Occipital lobe (tissue), 1 donor: ENCODE measurements at regions not wholly inside any gene's neighbourhood (a gene's known extent, or its start where the extent isn't known, plus 50 kb on each side); places are given as distances from the start of the nearest gene placed in this dataset.

Experiments used
- DNase-seq: peaks from one replicate; lab custom pipeline; 2025; lab: John Stamatoyannopoulos, UW

- no peak for DNase-seq
Measured at GRCh38 chr18:44536046-44536445, 144.6 kb upstream of the SETBP1 start.

- DNase-seq = no peak
Measured at GRCh38 chr18:44536619-44537018, 144.1 kb upstream of the SETBP1 start.

- no peak for DNase-seq
Measured at GRCh38 chr18:44537526-44537925, 143.2 kb upstream of the SETBP1 start.

- DNase-seq = no peak
Measured at GRCh38 chr18:44539926-44540325, 140.8 kb upstream of the SETBP1 start.

- DNase-seq = no peak
Measured at GRCh38 chr18:44541159-44541558, 139.5 kb upstream of the SETBP1 start.

- DNase-seq = no peak
Measured at GRCh38 chr18:44541781-44542180, 138.9 kb upstream of the SETBP1 start.

GRCh38 chr18:44543387-44543786 is 137.3 kb upstream of the SETBP1 start:
- no peak for DNase-seq

GRCh38 chr18:44545359-44545985 is 135.2 kb upstream of the SETBP1 start:
- no peak for DNase-seq

- DNase-seq = no peak
Measured at GRCh38 chr18:44546954-44547353, 133.7 kb upstream of the SETBP1 start.

GRCh38 chr18:44548291-44549221 is 132.1 kb upstream of the SETBP1 start:
- no peak for DNase-seq

- DNase-seq = no peak
Measured at GRCh38 chr18:44552706-44553105, 128.0 kb upstream of the SETBP1 start.

- no peak for DNase-seq
Measured at GRCh38 chr18:44556296-44556695, 124.4 kb upstream of the SETBP1 start.

- no peak for DNase-seq
Measured at GRCh38 chr18:44557616-44558151, 123.0 kb upstream of the SETBP1 start.

GRCh38 chr18:44558767-44559166 is 121.9 kb upstream of the SETBP1 start:
- DNase-seq = no peak

GRCh38 chr18:44562986-44563385 is 117.7 kb upstream of the SETBP1 start:
- no peak for DNase-seq

- DNase-seq = no peak
Measured at GRCh38 chr18:44564922-44565321, 115.8 kb upstream of the SETBP1 start.

- no peak for DNase-seq
Measured at GRCh38 chr18:44568342-44568741, 112.3 kb upstream of the SETBP1 start.

GRCh38 chr18:44568986-44569385 is 111.7 kb upstream of the SETBP1 start:
- DNase-seq = no peak

GRCh38 chr18:44569391-44570055 is 111.2 kb upstream of the SETBP1 start:
- no peak for DNase-seq

GRCh38 chr18:44579028-44579702 is 101.5 kb upstream of the SETBP1 start:
- DNase-seq = no peak

GRCh38 chr18:44579745-44580144 is 100.9 kb upstream of the SETBP1 start:
- no peak for DNase-seq

GRCh38 chr18:44580159-44580558 is 100.5 kb upstream of the SETBP1 start:
- DNase-seq = no peak
